ENCODE measurements at regions not wholly inside any gene's neighbourhood (a gene's known extent, or its start where the extent isn't known, plus 50 kb on each side); places are given as distances from the start of the nearest gene placed in this dataset.
A peak's percentile ranks its signal among the peaks of the same experiment; 100 is the strongest.

GRCh38 chr2:70367722-70368323, 66.0 kb upstream of the FAM136A start:
- Histone ChIP-seq H3K36me3 (ENCODE audit: control insufficient read depth in 2 of 3, insufficient read depth in 3 of 3, low read length in 3 of 3) (no peaks in the 10 kb centered on the region), H3K27ac (ENCODE audit: low read depth in 2 of 2, low read length in 2 of 2) (no peak overlapping the region), H3K4me1 (ENCODE audit: control insufficient read depth in 2 of 3, insufficient read depth in 2 of 3, low read depth in 1 of 3, low read length in 3 of 3) (no peaks in the 10 kb centered on the region), H3K9me3 (ENCODE audit: control insufficient read depth in 2 of 3, insufficient read depth in 1 of 3, low read length in 3 of 3) (no peaks in the 10 kb centered on the region), H3K4me3 (ENCODE audit: low read length in 3 of 3) (no peak overlapping the region), H3K9ac (ENCODE audit: low read length in 3 of 3) (no peak overlapping the region), H3K27me3 (ENCODE audit: control insufficient read depth, insufficient read depth, low read length) (no peaks in the 10 kb centered on the region)
- FAIRE-seq, result no peak
- DNase-seq, result peak in 3 of 5 donors; percentile 26 to 55 (median 29)
- intact Hi-C loops (cut with DNase I), result no loop called here
- no peak for TF ChIP-seq CTCF (IDR thresholded peaks at IDR 0.05; ENCODE audit: borderline replicate concordance, extremely low read depth, insufficient read depth)

- FAIRE-seq (no peak), DNase-seq (no peak)
- Histone ChIP-seq H3K9me3 (ENCODE audit: control insufficient read depth in 2 of 3, insufficient read depth in 1 of 3, low read length in 3 of 3) (no peaks in the 10 kb centered on the region), H3K36me3 (ENCODE audit: control insufficient read depth in 2 of 3, insufficient read depth in 3 of 3, low read length in 3 of 3) (no peaks in the 10 kb centered on the region), H3K27me3 (ENCODE audit: control insufficient read depth, insufficient read depth, low read length) (no peaks in the 10 kb centered on the region), H3K9ac (ENCODE audit: low read length in 3 of 3) (no peak overlapping the region), H3K4me1 (ENCODE audit: control insufficient read depth in 2 of 3, insufficient read depth in 2 of 3, low read depth in 1 of 3, low read length in 3 of 3) (no peaks in the 10 kb centered on the region), H3K4me3 (ENCODE audit: low read length in 3 of 3) (no peak overlapping the region), H3K27ac (ENCODE audit: low read depth in 2 of 2, low read length in 2 of 2) (no peak overlapping the region)
- intact Hi-C loops (cut with DNase I), result no loop called here
- TF ChIP-seq CTCF (IDR thresholded peaks at IDR 0.05; ENCODE audit: borderline replicate concordance, extremely low read depth, insufficient read depth), result no peak
These were observed 60.8 kb upstream of the FAM136A start for GRCh38 chr2:70362661-70363060.

GRCh38 chr2:70360661-70361270, 58.9 kb upstream of the FAM136A start:
- Histone ChIP-seq H3K27ac (ENCODE audit: low read depth in 2 of 2, low read length in 2 of 2) (no peak overlapping the region), H3K4me1 (ENCODE audit: control insufficient read depth in 2 of 3, insufficient read depth in 2 of 3, low read depth in 1 of 3, low read length in 3 of 3) (no peaks in the 10 kb centered on the region), H3K27me3 (ENCODE audit: control insufficient read depth, insufficient read depth, low read length) (no peaks in the 10 kb centered on the region), H3K36me3 (ENCODE audit: control insufficient read depth in 2 of 3, insufficient read depth in 3 of 3, low read length in 3 of 3) (no peaks in the 10 kb centered on the region), H3K9ac (ENCODE audit: low read length in 3 of 3) (no peak overlapping the region), H3K4me3 (ENCODE audit: low read length in 3 of 3) (no peak overlapping the region), H3K9me3 (ENCODE audit: control insufficient read depth in 2 of 3, insufficient read depth in 1 of 3, low read length in 3 of 3) (no peaks in the 10 kb centered on the region)
- no peak for FAIRE-seq
- intact Hi-C loops (cut with DNase I), result no loop called here
- no peak for DNase-seq
- TF ChIP-seq CTCF (IDR thresholded peaks at IDR 0.05; ENCODE audit: borderline replicate concordance, extremely low read depth, insufficient read depth), result no peak
